ENCODE measurements at regions not wholly inside any gene's neighbourhood (a gene's known extent, or its start where the extent isn't known, plus 50 kb on each side); places are given as distances from the start of the nearest gene placed in this dataset.
"Not testable (repeated sequence)": the region's sequence is repeated elsewhere in the genome, so short reads cannot be mapped to it uniquely, and the experiment has no call there.

GRCh38 chrX:9293903-9294302 is 171.0 kb upstream of the TBL1X start:
- peak overlapping the region; percentile 33 for H3K4me2 ChIP-seq

DNA sequence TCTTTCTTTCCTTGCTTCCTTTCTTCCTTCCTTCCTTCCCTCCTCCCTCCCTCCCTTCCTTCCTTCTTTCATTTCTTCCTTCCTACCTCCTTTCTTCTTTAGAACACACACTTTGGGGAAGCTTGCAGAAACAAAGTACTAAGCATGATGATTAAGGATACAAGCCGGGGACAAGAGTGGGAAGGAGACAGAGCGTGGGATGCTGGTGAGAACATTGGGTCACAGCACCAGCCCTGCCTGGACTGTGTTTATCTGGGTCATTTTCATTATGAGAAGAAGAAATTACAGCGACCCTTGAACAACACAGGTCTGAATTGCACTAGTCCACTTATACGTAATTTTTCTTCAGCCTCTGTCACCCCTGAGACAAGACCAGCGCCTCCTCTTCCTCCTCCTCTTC is 169.3 kb upstream of the TBL1X start:
- H3K79me2 ChIP-seq (ENCODE audit: low read depth) = no peaks in the 10 kb centered on the region
- no peak overlapping the region for H3K4me3 ChIP-seq
- TF ChIP-seq EZH2phosphoT487 (IDR thresholded peaks at IDR 0.05) (no peak), EZH2 (IDR thresholded peaks at IDR 0.05) (no peak)
- TF ChIP-seq, protein P1, sequence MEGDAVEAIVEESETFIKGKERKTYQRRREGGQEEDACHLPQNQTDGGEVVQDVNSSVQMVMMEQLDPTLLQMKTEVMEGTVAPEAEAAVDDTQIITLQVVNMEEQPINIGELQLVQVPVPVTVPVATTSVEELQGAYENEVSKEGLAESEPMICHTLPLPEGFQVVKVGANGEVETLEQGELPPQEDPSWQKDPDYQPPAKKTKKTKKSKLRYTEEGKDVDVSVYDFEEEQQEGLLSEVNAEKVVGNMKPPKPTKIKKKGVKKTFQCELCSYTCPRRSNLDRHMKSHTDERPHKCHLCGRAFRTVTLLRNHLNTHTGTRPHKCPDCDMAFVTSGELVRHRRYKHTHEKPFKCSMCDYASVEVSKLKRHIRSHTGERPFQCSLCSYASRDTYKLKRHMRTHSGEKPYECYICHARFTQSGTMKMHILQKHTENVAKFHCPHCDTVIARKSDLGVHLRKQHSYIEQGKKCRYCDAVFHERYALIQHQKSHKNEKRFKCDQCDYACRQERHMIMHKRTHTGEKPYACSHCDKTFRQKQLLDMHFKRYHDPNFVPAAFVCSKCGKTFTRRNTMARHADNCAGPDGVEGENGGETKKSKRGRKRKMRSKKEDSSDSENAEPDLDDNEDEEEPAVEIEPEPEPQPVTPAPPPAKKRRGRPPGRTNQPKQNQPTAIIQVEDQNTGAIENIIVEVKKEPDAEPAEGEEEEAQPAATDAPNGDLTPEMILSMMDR (IDR thresholded peaks at IDR 0.05) = no peak
- no peaks in the 10 kb centered on the region for H3K36me3 ChIP-seq
- Mint-ChIP-seq H3K27me3 (ENCODE audit: insufficient read depth, low read depth) (peaks cover 13% of the 10 kb centered on the region), H3K4me1 (peaks cover 39% of the 10 kb centered on the region), H3K9me3 (no peaks in the 10 kb centered on the region), H3K36me3 (no peaks in the 10 kb centered on the region), H3K27ac (no peak overlapping the region), H3K4me3 (no peak overlapping the region)
- no peak overlapping the region for H3K27ac ChIP-seq
- no peak for DNase-seq (ENCODE audit: low spot score)
- H4K20me1 ChIP-seq (ENCODE audit: low read depth) = no peaks in the 10 kb centered on the region
- H3K4me2 ChIP-seq = no peak overlapping the region
- H3F3A ChIP-seq (ENCODE audit: low read depth) = peaks cover 18% of the 10 kb centered on the region
- H3K27me3 ChIP-seq = peaks cover 41% of the 10 kb centered on the region
- H3K9me3 ChIP-seq (ENCODE audit: low read depth) = no peaks in the 10 kb centered on the region
- no peak overlapping the region for H3K9ac ChIP-seq
- no peaks in the 10 kb centered on the region for H3K4me1 ChIP-seq
- H2AFZ ChIP-seq (replicated peaks) = no peak overlapping the region

More at GRCh38 chrX:9293903-9294302, 171.0 kb upstream of the TBL1X start:
- H3K36me3 ChIP-seq = no peaks in the 10 kb centered on the region
- DNase-seq (ENCODE audit: low spot score) = no peak
- Mint-ChIP-seq H3K4me1 (peaks cover 53% of the 10 kb centered on the region), H3K27ac (no peak overlapping the region), H3K36me3 (no peaks in the 10 kb centered on the region), H3K27me3 (ENCODE audit: insufficient read depth, low read depth) (peaks cover 17% of the 10 kb centered on the region), H3K9me3 (no peaks in the 10 kb centered on the region), H3K4me3 (no peak overlapping the region)
- H2AFZ ChIP-seq (replicated peaks) = no peak overlapping the region
- no peaks in the 10 kb centered on the region for H3K79me2 ChIP-seq (ENCODE audit: low read depth)
- H3K9me3 ChIP-seq (ENCODE audit: low read depth) = no peaks in the 10 kb centered on the region
- TF ChIP-seq, protein P1 (IDR thresholded peaks at IDR 0.05) = no peak
- no peak for TF ChIP-seq EZH2phosphoT487 (IDR thresholded peaks at IDR 0.05)
- no peak for TF ChIP-seq EZH2 (IDR thresholded peaks at IDR 0.05)
- H4K20me1 ChIP-seq (ENCODE audit: low read depth) = no peaks in the 10 kb centered on the region
- no peak overlapping the region for H3K27ac ChIP-seq
- H3K27me3 ChIP-seq = peaks cover 41% of the 10 kb centered on the region
- H3K4me1 ChIP-seq = no peaks in the 10 kb centered on the region
- H3K9ac ChIP-seq = no peak overlapping the region
- H3K4me3 ChIP-seq = no peak overlapping the region
- H3F3A ChIP-seq (ENCODE audit: low read depth) = peaks cover 18% of the 10 kb centered on the region

GRCh38 chrX:9298221-9298620 is 166.6 kb upstream of the TBL1X start:
- no peaks in the 10 kb centered on the region for H3K9me3 ChIP-seq (ENCODE audit: low read depth)
- Mint-ChIP-seq H3K4me3 (no peak overlapping the region), H3K36me3 (no peaks in the 10 kb centered on the region), H3K9me3 (no peaks in the 10 kb centered on the region), H3K4me1 (peaks cover 12% of the 10 kb centered on the region), H3K27me3 (ENCODE audit: insufficient read depth, low read depth) (peaks cover 9% of the 10 kb centered on the region), H3K27ac (no peak overlapping the region)
- H3F3A ChIP-seq (ENCODE audit: low read depth) = peaks cover 5% of the 10 kb centered on the region
- no peaks in the 10 kb centered on the region for H3K36me3 ChIP-seq
- no peak overlapping the region for H3K4me2 ChIP-seq
- H3K27ac ChIP-seq = no peak overlapping the region
- H4K20me1 ChIP-seq (ENCODE audit: low read depth) = no peaks in the 10 kb centered on the region
- peaks cover 26% of the 10 kb centered on the region for H3K27me3 ChIP-seq
- no peak for DNase-seq (ENCODE audit: low spot score)
- TF ChIP-seq, protein P1 (IDR thresholded peaks at IDR 0.05) = no peak
- TF ChIP-seq EZH2 (IDR thresholded peaks at IDR 0.05) = no peak
- TF ChIP-seq EZH2phosphoT487 (IDR thresholded peaks at IDR 0.05) = no peak
- no peaks in the 10 kb centered on the region for H3K4me1 ChIP-seq
- H2AFZ ChIP-seq (replicated peaks) = no peak overlapping the region
- H3K4me3 ChIP-seq = no peak overlapping the region
- H3K79me2 ChIP-seq (ENCODE audit: low read depth) = no peaks in the 10 kb centered on the region
- no peak overlapping the region for H3K9ac ChIP-seq

GRCh38 chrX:9299681-9300080 is 165.2 kb upstream of the TBL1X start:
- not testable (repeated sequence) for H3K4me3 Mint-ChIP-seq; H3K27me3 Mint-ChIP-seq (ENCODE audit: insufficient read depth, low read depth); H3K79me2 ChIP-seq (ENCODE audit: low read depth); H3K4me1 ChIP-seq; H4K20me1 ChIP-seq (ENCODE audit: low read depth); H3K9ac ChIP-seq; H3K4me3 ChIP-seq; H3K27ac ChIP-seq; H3K9me3 ChIP-seq (ENCODE audit: low read depth); H3F3A ChIP-seq (ENCODE audit: low read depth); H3K9me3 Mint-ChIP-seq; DNase-seq (ENCODE audit: low spot score); H3K4me2 ChIP-seq; H3K36me3 Mint-ChIP-seq; H3K27ac Mint-ChIP-seq; H3K4me1 Mint-ChIP-seq; H3K36me3 ChIP-seq; H2AFZ ChIP-seq (replicated peaks)
- peaks cover 12% of the 10 kb centered on the region for H3K27me3 ChIP-seq

Measured in neural progenitor cell (in vitro differentiated cells).